Sigmoid colon (tissue), 6 donors: ENCODE measurements at regions not wholly inside any gene's neighbourhood (a gene's known extent, or its start where the extent isn't known, plus 50 kb on each side); places are given as distances from the start of the nearest gene placed in this dataset.

Experiments used
- DNase-seq: peaks from one replicate; pipeline ENCODE4 v3.0.0-alpha.2; 2019
- H3K27ac ChIP-seq, 4 donors: fragments of 200-600 bp; sonication (generic); one replicate each; pipeline ENCODE4 v1.5.1; 2016 to 2019; ENCODE audit warnings: mild to moderate bottlenecking in 1 of 4
- H3K27me3 ChIP-seq, 3 donors: fragments of 200-600 bp; sonication (generic); one replicate each; pipeline ENCODE4 v1.5.1; 2019; ENCODE audit warnings: mild to moderate bottlenecking in 1 of 3
- H3K36me3 ChIP-seq, 4 donors: fragments of 200-600 bp; sonication (generic); one replicate each; pipeline ENCODE4 v1.5.1; 2016 to 2019
- H3K4me1 ChIP-seq, 4 donors: fragments of 200-600 bp; sonication (generic); one replicate each; pipeline ENCODE4 v1.5.1; 2017 to 2019
- H3K4me3 ChIP-seq, 4 donors: fragments of 200-600 bp; sonication (generic); one replicate each; pipeline ENCODE4 v1.5.1; 2017 to 2019; ENCODE audit warnings: mild to moderate bottlenecking in 2 of 4, moderate library complexity in 1 of 4
- H3K9me3 ChIP-seq, 4 donors: fragments of 200-600 bp in 3 of 4; sonication (generic) in 3 of 4; one replicate each; pipeline versions ENCODE4 v1.5.1 to v1.6.1; 2013 to 2019
- CTCF ChIP-seq, 4 experiments: fragments of 450-650 bp in 3 of 4; fragments of 200-600 bp in 1 of 4; IDR thresholded peaks; one replicate each; pipeline ENCODE4 v1.5.1; 2016 to 2019; ENCODE audit warnings: antibody characterized with exemption in 4 of 4, mild to moderate bottlenecking in 3 of 4, moderate library complexity in 2 of 4
- EP300 ChIP-seq, 4 donors: sonication (generic); formaldehyde crosslinking; IDR thresholded peaks; one replicate each; pipeline ENCODE4 v1.6.1; 2017; ENCODE audit warnings: antibody characterized with exemption in 4 of 4
- POLR2A ChIP-seq, 2 donors: fragments of 450-650 bp; IDR thresholded peaks; one replicate each; pipeline ENCODE4 v1.6.1; 2016; ENCODE audit warnings: antibody characterized with exemption in 2 of 2, mild to moderate bottlenecking in 2 of 2, moderate library complexity in 2 of 2
- POLR2AphosphoS5 ChIP-seq, 4 donors: sonication (generic); formaldehyde crosslinking; IDR thresholded peaks; one replicate each; pipeline ENCODE4 v1.6.1; 2017; ENCODE audit warnings: antibody characterized with exemption in 4 of 4
- WGBS, 2 donors: extraction: QIAGEN DNeasy Blood & Tissue Kit; methylation state at CpG; one replicate each; pipeline ENCODE4 v1.1.7; 2013; 5-methylcytosine and 5-hydroxymethylcytosine counted together
- intact Hi-C: fragments of 100-400 bp; cut with DNase I; formaldehyde crosslinking; loops from one replicate; pipeline ENCODE4 v1.15.1; 2023
- donor health status: healthy with polysubstance abuse.
- donor health status: healthy.

DNA sequence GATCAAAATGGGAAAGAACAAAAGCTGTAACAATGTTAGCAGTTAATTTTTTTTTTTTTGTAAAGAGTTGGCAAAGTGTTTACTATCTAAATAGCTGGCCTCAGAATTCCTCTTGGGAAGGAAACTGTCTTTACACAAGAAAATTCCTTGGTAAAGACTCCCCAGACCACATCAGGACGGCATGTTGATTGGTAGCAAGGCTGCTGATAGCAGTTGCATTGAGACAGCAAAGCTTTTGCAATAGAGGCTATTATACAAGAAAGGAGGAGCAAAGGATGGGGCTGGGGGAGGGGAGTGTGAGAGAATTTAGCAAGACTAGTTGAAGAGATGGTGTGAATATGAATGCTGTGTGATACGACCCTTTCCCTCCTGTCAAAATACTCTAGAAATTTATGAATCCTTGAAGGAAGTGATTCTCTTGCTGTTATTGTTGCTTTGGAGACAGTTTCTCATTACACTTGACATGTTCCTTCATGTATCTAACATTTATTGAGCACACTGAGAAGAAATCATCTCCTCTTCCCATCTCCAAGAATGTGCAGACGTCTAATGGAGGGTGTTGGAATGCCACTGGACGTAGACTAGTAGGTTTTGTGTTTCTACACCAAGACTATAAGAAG lies 355.6 kb downstream of the SIPA1L2 start:
- Histone ChIP-seq H3K27me3 (no peaks in the 10 kb centered on the region), H3K4me1 (no peaks in the 10 kb centered on the region), H3K9me3 (no peaks in the 10 kb centered on the region), H3K36me3 (no peaks in the 10 kb centered on the region), H3K27ac (no peak overlapping the region), H3K4me3 (no peak overlapping the region)
- DNase-seq, result no peak
- intact Hi-C loops, result no loop called here
- TF ChIP-seq EP300 (IDR thresholded peaks at IDR 0.05), result no peak
- TF ChIP-seq CTCF (IDR thresholded peaks at IDR 0.05), result no peak
- no peak for TF ChIP-seq POLR2A (IDR thresholded peaks at IDR 0.05)
- no peak for TF ChIP-seq POLR2AphosphoS5 (IDR thresholded peaks at IDR 0.05)
- 67 to 77% methylated on average over 4 of the region's 4 CpGs for WGBS, 2 donors

- Histone ChIP-seq H3K9me3 (no peaks in the 10 kb centered on the region), H3K4me3 (no peak overlapping the region), H3K27me3 (no peaks in the 10 kb centered on the region), H3K27ac (no peak overlapping the region), H3K4me1 (no peaks in the 10 kb centered on the region), H3K36me3 (no peaks in the 10 kb centered on the region)
- no peak for DNase-seq
- 72 to 79% methylated on average over 4 of the region's 4 CpGs for WGBS, 2 donors
- TF ChIP-seq POLR2A (IDR thresholded peaks at IDR 0.05), result no peak
- no peak for TF ChIP-seq CTCF (IDR thresholded peaks at IDR 0.05)
- no peak for TF ChIP-seq POLR2AphosphoS5 (IDR thresholded peaks at IDR 0.05)
- TF ChIP-seq EP300 (IDR thresholded peaks at IDR 0.05), result no peak
- intact Hi-C loops, result no loop called here
Measured at GRCh38 chr1:232273011-232273410, 356.9 kb downstream of the SIPA1L2 start.

- Histone ChIP-seq H3K9me3 (no peaks in the 10 kb centered on the region), H3K27me3 (no peaks in the 10 kb centered on the region), H3K4me3 (no peak overlapping the region), H3K4me1 (no peaks in the 10 kb centered on the region), H3K36me3 (no peaks in the 10 kb centered on the region), H3K27ac (no peak overlapping the region)
- intact Hi-C loops, result no loop called here
- DNase-seq, result no peak
- no peak for TF ChIP-seq POLR2A (IDR thresholded peaks at IDR 0.05)
- TF ChIP-seq EP300 (IDR thresholded peaks at IDR 0.05), result no peak
- TF ChIP-seq POLR2AphosphoS5 (IDR thresholded peaks at IDR 0.05), result no peak
- no peak for TF ChIP-seq CTCF (IDR thresholded peaks at IDR 0.05)
- WGBS, 2 donors, result 69 to 76% methylated on average over 10 of the region's 10 CpGs
Measured at GRCh38 chr1:232271991-232272589, 357.8 kb downstream of the SIPA1L2 start.

DNA sequence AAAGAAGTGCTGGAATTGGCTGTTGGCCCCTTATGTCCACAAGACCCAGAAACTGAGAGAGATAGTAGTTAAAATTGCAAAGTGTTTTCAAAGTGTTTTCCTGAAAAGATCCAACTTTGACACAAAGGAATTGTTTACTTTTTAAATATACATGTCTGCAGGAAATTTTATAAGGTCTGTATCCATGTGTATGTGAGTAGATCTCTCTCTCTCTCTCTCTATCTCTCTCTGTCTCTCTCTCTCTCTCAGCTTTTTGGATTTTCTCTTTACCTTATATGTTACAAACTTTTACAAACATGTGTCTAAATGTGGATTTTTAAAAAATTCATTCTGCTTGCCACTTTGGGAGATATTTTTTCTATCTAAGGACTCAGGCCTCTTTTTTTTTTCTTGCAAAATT lies 358.6 kb downstream of the SIPA1L2 start:
- Histone ChIP-seq H3K27ac (no peak overlapping the region), H3K27me3 (no peaks in the 10 kb centered on the region), H3K4me3 (no peak overlapping the region), H3K36me3 (no peaks in the 10 kb centered on the region), H3K4me1 (no peaks in the 10 kb centered on the region), H3K9me3 (no peaks in the 10 kb centered on the region)
- no peak for TF ChIP-seq POLR2A (IDR thresholded peaks at IDR 0.05)
- no peak for TF ChIP-seq CTCF (IDR thresholded peaks at IDR 0.05)
- TF ChIP-seq EP300 (IDR thresholded peaks at IDR 0.05), result no peak
- no peak for TF ChIP-seq POLR2AphosphoS5 (IDR thresholded peaks at IDR 0.05)
- no peak for DNase-seq
- intact Hi-C loops, result no loop called here

- H3K4me1 ChIP-seq, result no peaks in the 10 kb centered on the region
- TF ChIP-seq EP300 (IDR thresholded peaks at IDR 0.05), result no peak
- no peak for TF ChIP-seq POLR2AphosphoS5 (IDR thresholded peaks at IDR 0.05)
- TF ChIP-seq CTCF (IDR thresholded peaks at IDR 0.05), result no peak
- TF ChIP-seq POLR2A (IDR thresholded peaks at IDR 0.05), result no peak
- no peak overlapping the region for H3K4me3 ChIP-seq
- 96% methylated on average over 2 of the region's 2 CpGs for WGBS, 2 donors
- H3K9me3 ChIP-seq, result no peaks in the 10 kb centered on the region
- intact Hi-C loops, result no loop called here
- no peaks in the 10 kb centered on the region for H3K27me3 ChIP-seq
- no peak overlapping the region for H3K27ac ChIP-seq
- DNase-seq, result no peak
- H3K36me3 ChIP-seq, result no peaks in the 10 kb centered on the region
Measured at GRCh38 chr1:232269988-232270387, 359.9 kb downstream of the SIPA1L2 start.
